Breast epithelium (tissue), 4 donors: ENCODE measurements at regions not wholly inside any gene's neighbourhood (a gene's known extent, or its start where the extent isn't known, plus 50 kb on each side); places are given as distances from the start of the nearest gene placed in this dataset.

Source experiments
- DNase-seq, 2 donors: peaks; one replicate each; pipeline ENCODE4 v3.0.0-alpha.2; 2019; ENCODE audit warnings: low spot score in 2 of 2
- H3K27ac ChIP-seq, 2 donors: fragments of 200-600 bp; sonication (generic) in 1 of 2; one replicate each; pipeline ENCODE4 v1.5.1; 2016 to 2019; ENCODE audit warnings: mild to moderate bottlenecking in 1 of 2
- H3K27me3 ChIP-seq, 2 donors: fragments of 200-600 bp; sonication (generic) in 1 of 2; one replicate each; pipeline versions ENCODE4 v1.5.1 to v1.6.0; 2017 to 2019; ENCODE audit warnings: control low read depth in 1 of 2, mild to moderate bottlenecking in 1 of 2
- H3K36me3 ChIP-seq: fragments of 200-600 bp; one replicate; pipeline ENCODE4 v1.5.1; 2019
- H3K4me1 ChIP-seq, 2 donors: fragments of 200-600 bp; sonication (generic); one replicate each; pipeline ENCODE4 v1.5.1; 2016 to 2019; ENCODE audit warnings: control low read depth in 1 of 2
- H3K4me3 ChIP-seq, 3 donors: fragments of 200-600 bp; sonication (generic); 1 replicate in 2 of 3; 2 replicates in 1 of 3; pipeline ENCODE4 v1.5.1; 2016 to 2019; ENCODE audit warnings: mild to moderate bottlenecking in 3 of 3, moderate library complexity in 2 of 3
- H3K9me3 ChIP-seq, 2 donors: fragments of 200-600 bp; sonication (generic) in 1 of 2; one replicate each; pipeline ENCODE4 v1.5.1; 2016 to 2019; ENCODE audit warnings: control low read depth in 1 of 2
- POLR2A ChIP-seq: fragments of 450-650 bp; IDR thresholded peaks from one replicate; pipeline ENCODE4 v1.6.1; 2016; ENCODE audit warnings: antibody characterized with exemption, mild to moderate bottlenecking, moderate library complexity
- POLR2AphosphoS5 ChIP-seq, 3 donors: sonication (generic); formaldehyde crosslinking; IDR thresholded peaks; one replicate each; pipeline ENCODE4 v1.6.1; 2017; ENCODE audit warnings: antibody characterized with exemption in 3 of 3
- intact Hi-C: fragments of 100-400 bp; cut with DNase I; formaldehyde crosslinking; loops from one replicate; pipeline ENCODE4 v1.15.1; 2023; ENCODE audit warnings: low total_unique reads
- TF ChIP-seq, protein P1 (sequence below), 3 donors: fragments of 450-650 bp; IDR thresholded peaks; one replicate each; pipeline ENCODE4 v1.5.1; 2016 to 2017; ENCODE audit warnings: antibody characterized with exemption in 3 of 3, mild to moderate bottlenecking in 3 of 3, moderate library complexity in 3 of 3

DNA sequence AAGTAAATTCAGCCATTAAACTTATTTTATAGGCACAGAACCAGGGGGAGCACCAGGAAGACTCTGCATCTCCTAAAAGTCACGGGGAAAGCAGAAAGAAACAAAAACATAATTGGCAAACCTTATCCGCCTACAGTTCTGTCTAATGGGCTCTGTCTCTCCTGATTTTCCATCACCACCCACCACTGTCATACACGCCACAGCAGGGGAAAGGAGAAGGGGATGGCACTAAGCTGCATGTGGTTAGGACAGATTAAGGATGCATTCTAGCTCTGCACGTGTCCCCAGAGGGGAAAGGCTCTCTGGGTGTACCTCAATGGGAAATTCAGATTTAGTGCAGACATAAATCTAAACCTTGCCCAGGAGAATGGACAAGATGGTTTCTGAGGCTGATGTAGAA is 359.8 kb downstream of the TMEM114 start:
- intact Hi-C loops: no loop called here
- H3K27ac ChIP-seq: no peak overlapping the region
- H3K9me3 ChIP-seq: peaks cover 0 to 8% of the 10 kb centered on the region in 2 donors
- no peaks in the 10 kb centered on the region for H3K27me3 ChIP-seq
- no peaks in the 10 kb centered on the region for H3K4me1 ChIP-seq
- H3K4me3 ChIP-seq: no peak overlapping the region
- no peaks in the 10 kb centered on the region for H3K36me3 ChIP-seq
- TF ChIP-seq POLR2AphosphoS5 (IDR thresholded peaks at IDR 0.05) (no peak), POLR2A (no peak)
- TF ChIP-seq, protein P1, sequence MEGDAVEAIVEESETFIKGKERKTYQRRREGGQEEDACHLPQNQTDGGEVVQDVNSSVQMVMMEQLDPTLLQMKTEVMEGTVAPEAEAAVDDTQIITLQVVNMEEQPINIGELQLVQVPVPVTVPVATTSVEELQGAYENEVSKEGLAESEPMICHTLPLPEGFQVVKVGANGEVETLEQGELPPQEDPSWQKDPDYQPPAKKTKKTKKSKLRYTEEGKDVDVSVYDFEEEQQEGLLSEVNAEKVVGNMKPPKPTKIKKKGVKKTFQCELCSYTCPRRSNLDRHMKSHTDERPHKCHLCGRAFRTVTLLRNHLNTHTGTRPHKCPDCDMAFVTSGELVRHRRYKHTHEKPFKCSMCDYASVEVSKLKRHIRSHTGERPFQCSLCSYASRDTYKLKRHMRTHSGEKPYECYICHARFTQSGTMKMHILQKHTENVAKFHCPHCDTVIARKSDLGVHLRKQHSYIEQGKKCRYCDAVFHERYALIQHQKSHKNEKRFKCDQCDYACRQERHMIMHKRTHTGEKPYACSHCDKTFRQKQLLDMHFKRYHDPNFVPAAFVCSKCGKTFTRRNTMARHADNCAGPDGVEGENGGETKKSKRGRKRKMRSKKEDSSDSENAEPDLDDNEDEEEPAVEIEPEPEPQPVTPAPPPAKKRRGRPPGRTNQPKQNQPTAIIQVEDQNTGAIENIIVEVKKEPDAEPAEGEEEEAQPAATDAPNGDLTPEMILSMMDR (IDR thresholded peaks at IDR 0.05): no peak
- DNase-seq: no peak

DNA sequence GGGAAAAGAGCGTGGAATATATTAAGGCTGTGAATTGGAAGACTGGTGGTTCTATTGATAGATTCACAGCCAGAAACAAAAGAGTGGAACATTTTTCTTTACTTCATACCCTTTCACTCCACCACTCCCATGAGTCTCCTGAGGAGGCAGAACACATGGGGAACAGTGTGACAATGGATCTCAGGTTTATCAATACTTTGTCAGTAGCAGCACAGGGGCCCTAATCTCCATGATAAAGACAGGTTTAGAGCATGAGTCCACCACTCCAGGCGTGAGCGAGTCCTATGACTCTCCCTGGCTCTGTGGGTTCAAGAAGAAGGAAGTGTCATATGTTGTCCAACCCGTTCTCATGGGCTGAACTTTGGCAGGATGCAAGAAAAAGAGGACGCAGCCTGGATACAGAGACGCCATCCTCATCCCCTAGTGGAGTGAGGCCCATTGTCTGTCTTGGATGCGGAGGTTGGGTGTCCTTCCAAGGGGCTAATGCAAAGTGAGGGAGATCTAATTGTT is 361.2 kb downstream of the TMEM114 start:
- Histone ChIP-seq H3K27me3 (no peaks in the 10 kb centered on the region), H3K27ac (no peak overlapping the region), H3K4me1 (no peaks in the 10 kb centered on the region), H3K36me3 (no peaks in the 10 kb centered on the region), H3K9me3 (no peaks in the 10 kb centered on the region), H3K4me3 (no peak overlapping the region)
- TF ChIP-seq, protein P1 (IDR thresholded peaks at IDR 0.05): no peak
- TF ChIP-seq POLR2A: no peak
- DNase-seq: no peak
- intact Hi-C loops: no loop called here

DNA sequence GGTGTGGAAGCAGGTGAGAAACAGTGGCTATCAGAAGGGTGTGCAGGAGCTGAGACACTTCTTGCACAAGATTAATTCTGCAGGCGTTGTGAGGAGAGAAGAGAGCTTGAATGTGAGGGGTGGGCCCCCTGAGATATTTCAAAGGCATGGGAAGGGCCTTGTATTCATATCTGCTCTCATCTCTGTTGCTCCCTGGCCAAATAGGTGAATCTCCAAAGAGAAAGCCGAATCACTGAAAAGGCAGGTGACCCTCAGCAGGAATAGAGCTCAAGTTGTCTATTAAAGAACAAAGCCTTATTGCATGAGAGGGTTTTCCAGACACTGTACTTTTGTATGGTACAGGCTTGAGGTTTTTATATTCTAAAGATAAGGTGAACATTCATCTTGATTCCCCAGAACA is 373.1 kb downstream of the TMEM114 start:
- Histone ChIP-seq H3K27ac (no peak overlapping the region), H3K27me3 (no peaks in the 10 kb centered on the region), H3K36me3 (no peaks in the 10 kb centered on the region), H3K4me1 (no peaks in the 10 kb centered on the region), H3K4me3 (no peak overlapping the region), H3K9me3 (no peaks in the 10 kb centered on the region)
- TF ChIP-seq, protein P1 (IDR thresholded peaks at IDR 0.05): no peak
- TF ChIP-seq POLR2A: no peak
- no peak for TF ChIP-seq POLR2AphosphoS5 (IDR thresholded peaks at IDR 0.05)
- intact Hi-C loops: no loop called here
- DNase-seq: no peak

DNA sequence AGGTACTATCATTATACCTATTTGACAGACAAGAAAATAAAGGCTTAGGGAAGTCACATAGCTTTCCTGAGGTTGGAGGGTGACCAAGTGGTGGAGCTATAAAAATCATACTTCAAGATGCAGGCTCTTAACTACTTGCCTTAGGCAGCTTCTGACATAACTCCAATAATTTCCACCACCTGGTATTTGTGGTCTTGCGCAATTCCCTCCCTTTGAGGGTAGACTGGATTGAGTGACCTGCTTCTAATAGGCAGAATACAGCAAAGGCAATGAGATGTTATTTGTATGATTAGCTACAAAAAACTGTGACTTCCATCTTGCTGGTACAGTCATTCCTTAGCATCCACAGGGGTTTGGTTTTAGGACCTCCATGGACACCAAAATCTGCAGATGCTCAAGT is 385.5 kb downstream of the TMEM114 start:
- Histone ChIP-seq H3K36me3 (no peaks in the 10 kb centered on the region), H3K4me1 (no peaks in the 10 kb centered on the region), H3K27ac (no peak overlapping the region), H3K4me3 (no peak overlapping the region), H3K9me3 (peaks cover 0 to 13% of the 10 kb centered on the region in 2 donors), H3K27me3 (no peaks in the 10 kb centered on the region)
- no peak for DNase-seq
- TF ChIP-seq, protein P1 (IDR thresholded peaks at IDR 0.05): no peak
- TF ChIP-seq POLR2AphosphoS5 (IDR thresholded peaks at IDR 0.05): no peak
- no peak for TF ChIP-seq POLR2A
- intact Hi-C loops: no loop called here

DNA sequence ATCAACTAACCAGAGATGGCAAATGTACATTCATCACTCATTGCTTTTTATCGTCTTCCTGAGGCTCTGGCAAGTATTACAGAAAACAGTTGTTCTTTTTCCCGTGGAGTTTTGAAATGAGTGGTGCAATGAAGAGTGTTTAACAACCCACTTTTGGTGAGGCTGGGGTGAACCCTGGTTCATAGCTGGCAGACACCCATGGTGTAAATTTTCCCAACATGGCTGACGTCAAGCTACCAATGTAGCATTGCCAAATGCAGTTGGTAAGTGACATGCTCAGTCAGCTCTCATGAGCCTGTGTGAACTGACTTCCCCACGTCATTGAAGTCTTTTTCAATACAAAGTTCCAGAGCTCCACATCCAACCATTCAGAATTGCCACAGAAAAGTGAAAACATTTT is 386.2 kb downstream of the TMEM114 start:
- H3K27ac ChIP-seq: no peak overlapping the region
- TF ChIP-seq, protein P1 (IDR thresholded peaks at IDR 0.05): no peak
- no peak for TF ChIP-seq POLR2A
- no peak for TF ChIP-seq POLR2AphosphoS5 (IDR thresholded peaks at IDR 0.05)
- H3K4me1 ChIP-seq: no peaks in the 10 kb centered on the region
- no peak for DNase-seq
- peaks cover 0 to 13% of the 10 kb centered on the region in 2 donors for H3K9me3 ChIP-seq
- no peak overlapping the region for H3K4me3 ChIP-seq
- intact Hi-C loops: no loop called here
- H3K36me3 ChIP-seq: no peaks in the 10 kb centered on the region
- no peaks in the 10 kb centered on the region for H3K27me3 ChIP-seq
